ENCODE measurements at regions not wholly inside any gene's neighbourhood (a gene's known extent, or its start where the extent isn't known, plus 50 kb on each side); places are given as distances from the start of the nearest gene placed in this dataset.

DNA sequence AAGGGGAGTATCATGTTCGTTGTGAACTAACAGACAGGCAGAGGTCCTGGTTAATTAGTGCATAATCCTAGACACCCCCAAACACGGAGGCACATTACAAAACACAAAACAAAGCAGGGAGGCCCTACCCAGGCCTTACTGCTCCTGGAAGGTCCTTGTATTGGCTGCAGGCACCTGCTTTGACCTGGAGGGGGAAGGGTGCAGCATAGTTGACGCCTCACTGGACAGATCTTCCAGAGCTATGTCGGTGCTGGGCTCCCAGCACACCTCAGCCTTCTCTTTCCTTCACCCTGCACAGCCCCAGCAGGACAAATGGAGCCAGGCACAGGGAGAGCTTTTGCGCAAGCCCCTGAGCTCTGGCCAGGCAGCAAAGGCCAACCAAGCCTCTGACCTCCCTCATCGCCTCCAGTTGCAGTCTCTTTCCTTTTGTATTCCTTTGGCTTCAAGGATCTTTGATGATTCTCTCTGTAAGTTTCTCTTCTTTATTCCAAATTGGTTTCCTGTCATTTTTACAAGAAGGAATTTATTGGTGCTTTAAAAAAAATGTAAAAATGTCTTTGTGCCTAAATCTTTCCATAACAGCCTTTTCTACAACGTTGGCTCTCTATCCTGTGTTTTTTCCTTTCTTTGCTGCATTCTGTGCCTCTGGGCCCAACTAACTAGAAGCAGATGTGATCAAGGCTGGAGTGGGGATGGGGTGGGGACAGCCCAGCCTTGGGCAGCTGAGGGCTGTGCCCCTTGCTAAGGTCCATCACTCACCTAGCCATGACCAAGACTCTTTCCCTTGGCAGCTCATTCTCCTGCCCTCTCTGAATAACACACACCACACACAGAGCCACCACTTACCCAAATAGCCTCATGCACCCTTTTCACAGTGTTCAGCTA, 317.1 kb upstream of the NPVF start:
- TF ChIP-seq, protein P1, sequence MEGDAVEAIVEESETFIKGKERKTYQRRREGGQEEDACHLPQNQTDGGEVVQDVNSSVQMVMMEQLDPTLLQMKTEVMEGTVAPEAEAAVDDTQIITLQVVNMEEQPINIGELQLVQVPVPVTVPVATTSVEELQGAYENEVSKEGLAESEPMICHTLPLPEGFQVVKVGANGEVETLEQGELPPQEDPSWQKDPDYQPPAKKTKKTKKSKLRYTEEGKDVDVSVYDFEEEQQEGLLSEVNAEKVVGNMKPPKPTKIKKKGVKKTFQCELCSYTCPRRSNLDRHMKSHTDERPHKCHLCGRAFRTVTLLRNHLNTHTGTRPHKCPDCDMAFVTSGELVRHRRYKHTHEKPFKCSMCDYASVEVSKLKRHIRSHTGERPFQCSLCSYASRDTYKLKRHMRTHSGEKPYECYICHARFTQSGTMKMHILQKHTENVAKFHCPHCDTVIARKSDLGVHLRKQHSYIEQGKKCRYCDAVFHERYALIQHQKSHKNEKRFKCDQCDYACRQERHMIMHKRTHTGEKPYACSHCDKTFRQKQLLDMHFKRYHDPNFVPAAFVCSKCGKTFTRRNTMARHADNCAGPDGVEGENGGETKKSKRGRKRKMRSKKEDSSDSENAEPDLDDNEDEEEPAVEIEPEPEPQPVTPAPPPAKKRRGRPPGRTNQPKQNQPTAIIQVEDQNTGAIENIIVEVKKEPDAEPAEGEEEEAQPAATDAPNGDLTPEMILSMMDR (conservative IDR thresholded peaks at IDR 0.05; ENCODE audit: low read depth, low read length), result no peak
- TF ChIP-seq EZH2 (IDR thresholded peaks at IDR 0.05; ENCODE audit: borderline replicate concordance, low read depth, low read length, poor library complexity, severe bottlenecking), result no peak
